A673 (cell line): ENCODE measurements at regions not wholly inside any gene's neighbourhood (a gene's known extent, or its start where the extent isn't known, plus 50 kb on each side); places are given as distances from the start of the nearest gene placed in this dataset.

Experiments
- EZH2 ChIP-seq: fragments of 200-600 bp; sonication (generic); IDR thresholded peaks from 2 replicates; pipeline ENCODE4 v1.6.1; 2017; ENCODE audit warnings: borderline replicate concordance, low read depth, mild to moderate bottlenecking, mixed read lengths, antibody characterized with exemption, low read length; ENCODE audit not compliant: poor library complexity, severe bottlenecking
- TF ChIP-seq, protein P1 (sequence below): fragments of 300-800, 200-600 bp; sonication (generic); conservative IDR thresholded peaks from 2 replicates; pipeline ENCODE4 v1.5.1; 2017; ENCODE audit warnings: low read depth, mild to moderate bottlenecking, antibody characterized with exemption, low read length, moderate library complexity, mixed read lengths

- TF ChIP-seq, protein P1, sequence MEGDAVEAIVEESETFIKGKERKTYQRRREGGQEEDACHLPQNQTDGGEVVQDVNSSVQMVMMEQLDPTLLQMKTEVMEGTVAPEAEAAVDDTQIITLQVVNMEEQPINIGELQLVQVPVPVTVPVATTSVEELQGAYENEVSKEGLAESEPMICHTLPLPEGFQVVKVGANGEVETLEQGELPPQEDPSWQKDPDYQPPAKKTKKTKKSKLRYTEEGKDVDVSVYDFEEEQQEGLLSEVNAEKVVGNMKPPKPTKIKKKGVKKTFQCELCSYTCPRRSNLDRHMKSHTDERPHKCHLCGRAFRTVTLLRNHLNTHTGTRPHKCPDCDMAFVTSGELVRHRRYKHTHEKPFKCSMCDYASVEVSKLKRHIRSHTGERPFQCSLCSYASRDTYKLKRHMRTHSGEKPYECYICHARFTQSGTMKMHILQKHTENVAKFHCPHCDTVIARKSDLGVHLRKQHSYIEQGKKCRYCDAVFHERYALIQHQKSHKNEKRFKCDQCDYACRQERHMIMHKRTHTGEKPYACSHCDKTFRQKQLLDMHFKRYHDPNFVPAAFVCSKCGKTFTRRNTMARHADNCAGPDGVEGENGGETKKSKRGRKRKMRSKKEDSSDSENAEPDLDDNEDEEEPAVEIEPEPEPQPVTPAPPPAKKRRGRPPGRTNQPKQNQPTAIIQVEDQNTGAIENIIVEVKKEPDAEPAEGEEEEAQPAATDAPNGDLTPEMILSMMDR: no peak
- TF ChIP-seq EZH2: no peak
Observed at GRCh38 chr4:156132196-156132595, 178.5 kb upstream of the CTSO start.
